NB4 (cell line): ENCODE measurements at regions not wholly inside any gene's neighbourhood (a gene's known extent, or its start where the extent isn't known, plus 50 kb on each side); places are given as distances from the start of the nearest gene placed in this dataset.

Source experiments
- POLR2A ChIP-seq: IDR thresholded peaks from 2 replicates; pipeline ENCODE4 v1.6.1; 2011; ENCODE audit warnings: mild to moderate bottlenecking; ENCODE audit not compliant: insufficient read length; ENCODE audit errors: extremely low read depth
- TF ChIP-seq, protein P1 (sequence below): IDR thresholded peaks from one replicate; pipeline ENCODE4 v1.5.1; 2012; ENCODE audit warnings: low read depth, low read length
- TF ChIP-seq, protein P2 (sequence below): IDR thresholded peaks from 2 replicates; pipeline ENCODE4 v1.6.1; 2011; ENCODE audit warnings: low read depth, low read length

DNA sequence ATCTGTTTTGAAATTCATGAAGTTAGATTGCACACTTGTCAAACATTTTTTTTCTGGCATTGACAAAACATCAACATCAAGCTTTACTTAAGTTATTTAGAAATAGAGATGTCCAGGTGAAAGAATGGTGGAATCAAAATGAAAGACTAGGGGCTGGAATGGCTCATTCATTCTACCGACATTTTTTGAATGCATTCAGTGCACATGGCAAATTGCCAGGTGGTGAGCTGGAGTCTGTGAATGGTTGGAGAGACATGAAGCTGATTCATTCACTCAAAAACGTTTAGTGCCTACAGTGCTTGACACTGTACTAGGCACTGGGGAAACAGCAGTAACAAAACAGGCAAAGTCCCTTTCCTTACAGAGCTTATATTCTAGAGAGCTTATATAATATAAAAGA, 292.4 kb downstream of the PPP1R2C start:
- TF ChIP-seq, protein P1, sequence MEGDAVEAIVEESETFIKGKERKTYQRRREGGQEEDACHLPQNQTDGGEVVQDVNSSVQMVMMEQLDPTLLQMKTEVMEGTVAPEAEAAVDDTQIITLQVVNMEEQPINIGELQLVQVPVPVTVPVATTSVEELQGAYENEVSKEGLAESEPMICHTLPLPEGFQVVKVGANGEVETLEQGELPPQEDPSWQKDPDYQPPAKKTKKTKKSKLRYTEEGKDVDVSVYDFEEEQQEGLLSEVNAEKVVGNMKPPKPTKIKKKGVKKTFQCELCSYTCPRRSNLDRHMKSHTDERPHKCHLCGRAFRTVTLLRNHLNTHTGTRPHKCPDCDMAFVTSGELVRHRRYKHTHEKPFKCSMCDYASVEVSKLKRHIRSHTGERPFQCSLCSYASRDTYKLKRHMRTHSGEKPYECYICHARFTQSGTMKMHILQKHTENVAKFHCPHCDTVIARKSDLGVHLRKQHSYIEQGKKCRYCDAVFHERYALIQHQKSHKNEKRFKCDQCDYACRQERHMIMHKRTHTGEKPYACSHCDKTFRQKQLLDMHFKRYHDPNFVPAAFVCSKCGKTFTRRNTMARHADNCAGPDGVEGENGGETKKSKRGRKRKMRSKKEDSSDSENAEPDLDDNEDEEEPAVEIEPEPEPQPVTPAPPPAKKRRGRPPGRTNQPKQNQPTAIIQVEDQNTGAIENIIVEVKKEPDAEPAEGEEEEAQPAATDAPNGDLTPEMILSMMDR, result no peak
- TF ChIP-seq POLR2A, result no peak
- TF ChIP-seq, protein P2, sequence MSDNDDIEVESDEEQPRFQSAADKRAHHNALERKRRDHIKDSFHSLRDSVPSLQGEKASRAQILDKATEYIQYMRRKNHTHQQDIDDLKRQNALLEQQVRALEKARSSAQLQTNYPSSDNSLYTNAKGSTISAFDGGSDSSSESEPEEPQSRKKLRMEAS, result no peak
